ENCODE measurements at regions not wholly inside any gene's neighbourhood (a gene's known extent, or its start where the extent isn't known, plus 50 kb on each side); places are given as distances from the start of the nearest gene placed in this dataset.

DNA sequence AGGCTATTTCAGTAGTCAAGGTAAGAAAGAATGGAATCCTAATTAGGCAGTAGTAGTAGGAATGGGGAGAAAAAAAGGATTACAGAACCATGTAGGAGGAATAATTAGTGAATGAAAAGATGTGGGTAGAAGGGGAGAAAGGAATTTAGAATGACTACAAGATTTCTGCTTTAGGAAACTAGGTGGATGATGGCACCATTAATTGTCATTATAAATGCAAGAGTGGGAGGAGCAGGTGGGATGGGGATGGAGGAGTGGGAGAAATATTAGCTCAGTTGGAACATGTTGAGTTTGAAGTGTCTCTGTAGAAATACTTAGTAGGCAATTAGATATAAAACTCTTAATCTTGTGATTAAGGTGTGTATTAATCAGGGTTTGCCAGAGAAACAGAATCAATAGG is 50.0 kb upstream of the C21orf91 start:
- no peak for FAIRE-seq
